Neural cell (in vitro differentiated cells): ENCODE measurements at regions not wholly inside any gene's neighbourhood (a gene's known extent, or its start where the extent isn't known, plus 50 kb on each side); places are given as distances from the start of the nearest gene placed in this dataset.

Source experiments
- EP300 ChIP-seq: fragments of 450-650 bp; conservative IDR thresholded peaks from 2 replicates; pipeline ENCODE4 v1.6.1; 2014; ENCODE audit warnings: antibody characterized with exemption, mild to moderate bottlenecking, moderate library complexity; ENCODE audit not compliant: poor library complexity, severe bottlenecking
- EZH2 ChIP-seq: fragments of 200-600, 300-800 bp; shearing (Covaris generic), sonication (generic); IDR thresholded peaks from 2 replicates; pipeline ENCODE4 v1.6.1; 2014; ENCODE audit warnings: antibody characterized with exemption, low read length, borderline replicate concordance, mild to moderate bottlenecking; ENCODE audit not compliant: insufficient read depth, poor library complexity, severe bottlenecking
- POLR2AphosphoS5 ChIP-seq: IDR thresholded peaks from 2 replicates; pipeline ENCODE4 v1.6.1; 2012
- RAD21 ChIP-seq: fragments of 450-650 bp; conservative IDR thresholded peaks from 2 replicates; pipeline ENCODE4 v1.6.1; 2014; ENCODE audit warnings: antibody characterized with exemption, mild to moderate bottlenecking, moderate library complexity
- REST ChIP-seq: IDR thresholded peaks from 2 replicates; pipeline ENCODE4 v1.6.1; 2012; ENCODE audit warnings: borderline replicate concordance
- SMC3 ChIP-seq: fragments of 450-650 bp; conservative IDR thresholded peaks from 2 replicates; pipeline ENCODE4 v1.6.1; 2014; ENCODE audit warnings: antibody characterized with exemption, mild to moderate bottlenecking, moderate library complexity; ENCODE audit not compliant: poor library complexity
- TAF1 ChIP-seq: IDR thresholded peaks from 2 replicates; pipeline ENCODE4 v1.6.1; 2012; ENCODE audit warnings: low read depth
- TF ChIP-seq, protein P1 (sequence below): fragments of 450-650 bp; IDR thresholded peaks from 2 replicates; pipeline ENCODE4 v1.5.1; 2014; ENCODE audit warnings: antibody characterized with exemption, mild to moderate bottlenecking, moderate library complexity; ENCODE audit not compliant: poor library complexity, severe bottlenecking

- TF ChIP-seq TAF1 (no peak), EZH2 (no peak), EP300 (no peak), REST (no peak), RAD21 (no peak), POLR2AphosphoS5 (no peak), SMC3 (no peak)
- TF ChIP-seq, protein P1, sequence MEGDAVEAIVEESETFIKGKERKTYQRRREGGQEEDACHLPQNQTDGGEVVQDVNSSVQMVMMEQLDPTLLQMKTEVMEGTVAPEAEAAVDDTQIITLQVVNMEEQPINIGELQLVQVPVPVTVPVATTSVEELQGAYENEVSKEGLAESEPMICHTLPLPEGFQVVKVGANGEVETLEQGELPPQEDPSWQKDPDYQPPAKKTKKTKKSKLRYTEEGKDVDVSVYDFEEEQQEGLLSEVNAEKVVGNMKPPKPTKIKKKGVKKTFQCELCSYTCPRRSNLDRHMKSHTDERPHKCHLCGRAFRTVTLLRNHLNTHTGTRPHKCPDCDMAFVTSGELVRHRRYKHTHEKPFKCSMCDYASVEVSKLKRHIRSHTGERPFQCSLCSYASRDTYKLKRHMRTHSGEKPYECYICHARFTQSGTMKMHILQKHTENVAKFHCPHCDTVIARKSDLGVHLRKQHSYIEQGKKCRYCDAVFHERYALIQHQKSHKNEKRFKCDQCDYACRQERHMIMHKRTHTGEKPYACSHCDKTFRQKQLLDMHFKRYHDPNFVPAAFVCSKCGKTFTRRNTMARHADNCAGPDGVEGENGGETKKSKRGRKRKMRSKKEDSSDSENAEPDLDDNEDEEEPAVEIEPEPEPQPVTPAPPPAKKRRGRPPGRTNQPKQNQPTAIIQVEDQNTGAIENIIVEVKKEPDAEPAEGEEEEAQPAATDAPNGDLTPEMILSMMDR, result no peak
These were observed 76.6 kb downstream of the EMP1 start for GRCh38 chr12:13273097-13273496.
